ENCODE measurements at regions not wholly inside any gene's neighbourhood (a gene's known extent, or its start where the extent isn't known, plus 50 kb on each side); places are given as distances from the start of the nearest gene placed in this dataset.

- intact Hi-C loops (cut with micrococcal nuclease; ENCODE audit: unreplicated experiment), result no loop called here
- Histone ChIP-seq H3K9me3 (ENCODE audit: low read length) (peaks cover 20% of the 10 kb centered on the region; the same call in 1 of the 2 replicates), H3K4me3 (replicated peaks in 1 of 3; ENCODE audit: insufficient read depth in 1 of 3, low read depth in 2 of 3, low read length in 3 of 3) (no peak overlapping the region), H3K79me2 (ENCODE audit: insufficient read depth, low read length) (no peaks in the 10 kb centered on the region), H4K20me1 (ENCODE audit: insufficient read depth, low read length) (no peaks in the 10 kb centered on the region), H3K4me2 (ENCODE audit: low read depth, low read length) (no peak overlapping the region), H3K27me3 (ENCODE audit: control insufficient read depth in 1 of 2, insufficient read depth in 2 of 2, low read length in 2 of 2) (no peaks in the 10 kb centered on the region), H3K36me3 (replicated peaks in 1 of 2; ENCODE audit: control insufficient read depth in 1 of 2, insufficient read depth in 2 of 2, low read length in 2 of 2) (no peaks in the 10 kb centered on the region), H3K9ac (ENCODE audit: insufficient read depth, low read depth, low read length) (no peak overlapping the region), H2AFZ (ENCODE audit: low read length) (no peak overlapping the region), H3K27ac (ENCODE audit: extremely low read length, insufficient read depth, low read length) (no peak overlapping the region), H3K4me1 (ENCODE audit: insufficient read depth, low read length) (no peaks in the 10 kb centered on the region)
- DNase-seq (ENCODE audit: low spot score), result no peak
- no TSS peak for BruUV-seq (replicated peaks)
- WGBS (ENCODE audit: low lambda C conversion rate), result 3% methylated on average over 3 of the region's 3 CpGs
- ATAC-seq, result no peak
- CTCF ChIA-PET (ENCODE audit: low intra/inter-chr PET ratio, low total read pairs), result no interaction called here
- FAIRE-seq, result no peak
- in situ Hi-C loops (cut with HindIII; ENCODE audit: extremely low pct_ligation_motif_present, low pct_unique_long_range_greater_than_20kb), result no loop called here
- POLR2A ChIA-PET, result no interaction called here
- TF ChIP-seq KDM5A (IDR thresholded peaks at IDR 0.05; ENCODE audit: borderline replicate concordance, low read length) (no peak), HDAC2 (CRISPR knock-in tag; IDR thresholded peaks at IDR 0.05) (no peak), MAF1 (CRISPR knock-in tag; IDR thresholded peaks at IDR 0.05; ENCODE audit: borderline replicate concordance) (no peak), ATM (IDR thresholded peaks at IDR 0.05; ENCODE audit: borderline replicate concordance) (no peak), ZNF619 (CRISPR knock-in tag; IDR thresholded peaks at IDR 0.05) (no peak), ZNF800 (CRISPR knock-in tag; IDR thresholded peaks at IDR 0.05) (no peak), ZNF777 (CRISPR knock-in tag; IDR thresholded peaks at IDR 0.05) (no peak), ZNF20 (CRISPR knock-in tag; IDR thresholded peaks at IDR 0.05) (no peak), ZNF446 (CRISPR knock-in tag; IDR thresholded peaks at IDR 0.05) (no peak), ARID5B (CRISPR knock-in tag; IDR thresholded peaks at IDR 0.05) (no peak), ZNF605 (CRISPR knock-in tag; IDR thresholded peaks at IDR 0.05) (no peak), ZNF83 (CRISPR knock-in tag; IDR thresholded peaks at IDR 0.05; ENCODE audit: borderline replicate concordance) (no peak), CREB1 (IDR thresholded peaks at IDR 0.05) (no peak), CREB1 (CRISPR knock-in tag; IDR thresholded peaks at IDR 0.05) (no peak), UBTF (CRISPR knock-in tag; IDR thresholded peaks at IDR 0.05) (no peak), ATF7 (IDR thresholded peaks at IDR 0.05) (no peak), ATF7 (CRISPR knock-in tag; IDR thresholded peaks at IDR 0.05) (no peak), ARID2 (CRISPR knock-in tag; IDR thresholded peaks at IDR 0.05; ENCODE audit: borderline replicate concordance) (no peak), ERF (CRISPR knock-in tag; IDR thresholded peaks at IDR 0.05) (no peak), TEF (CRISPR knock-in tag; IDR thresholded peaks at IDR 0.05) (no peak)
Measured at GRCh38 chr3:28103861-28104260, 137.6 kb upstream of the CMC1 start.

Measured in HepG2 (cell line).